GM21390 (cell line): ENCODE measurements at regions not wholly inside any gene's neighbourhood (a gene's known extent, or its start where the extent isn't known, plus 50 kb on each side); places are given as distances from the start of the nearest gene placed in this dataset.
"Not testable (repeated sequence)": the region's sequence is repeated elsewhere in the genome, so short reads cannot be mapped to it uniquely, and the experiment has no call there.

Experiments used
- ATAC-seq: cut with Tn5 transposase; IDR thresholded peaks from one replicate; pipeline ENCODE4 v1.9.1; 2021; ENCODE audit not compliant: unreplicated experiment

GRCh38 chr4:134906404-134907023 is 704.9 kb upstream of the PABPC4L start:
- ATAC-seq, result no peak

- no peak for ATAC-seq
These were observed 703.5 kb upstream of the PABPC4L start for GRCh38 chr4:134905061-134905460.

GRCh38 chr4:134888156-134888555 is 686.6 kb upstream of the PABPC4L start:
- ATAC-seq, result no peak

GRCh38 chr4:134885436-134885835 is 683.8 kb upstream of the PABPC4L start:
- no peak for ATAC-seq

GRCh38 chr4:134883831-134884449 is 682.4 kb upstream of the PABPC4L start:
- ATAC-seq, result no peak

- no peak for ATAC-seq
These were observed 677.4 kb upstream of the PABPC4L start for GRCh38 chr4:134879019-134879418.

GRCh38 chr4:134867027-134867426 is 665.4 kb upstream of the PABPC4L start:
- no peak for ATAC-seq

- ATAC-seq, result no peak
These were observed 664.1 kb upstream of the PABPC4L start for GRCh38 chr4:134865675-134866074.

GRCh38 chr4:134862116-134862515 is 660.5 kb upstream of the PABPC4L start:
- no peak for ATAC-seq

GRCh38 chr4:134848681-134849080 is 647.1 kb upstream of the PABPC4L start:
- no peak for ATAC-seq

- not testable (repeated sequence) for ATAC-seq
These were observed 629.2 kb upstream of the PABPC4L start for GRCh38 chr4:134830741-134831140.

- no peak for ATAC-seq
These were observed 611.0 kb upstream of the PABPC4L start for GRCh38 chr4:134812611-134813010.

- ATAC-seq, result no peak
These were observed 605.7 kb upstream of the PABPC4L start for GRCh38 chr4:134807231-134807745.

GRCh38 chr4:134798573-134798972 is 597.0 kb upstream of the PABPC4L start:
- no peak for ATAC-seq

GRCh38 chr4:134787315-134787714 is 585.7 kb upstream of the PABPC4L start:
- no peak for ATAC-seq

GRCh38 chr4:134780244-134780643 is 578.7 kb upstream of the PABPC4L start:
- ATAC-seq, result no peak

GRCh38 chr4:134777606-134778005 is 576.0 kb upstream of the PABPC4L start:
- no peak for ATAC-seq

GRCh38 chr4:134773497-134774000 is 572.0 kb upstream of the PABPC4L start:
- ATAC-seq, result no peak

GRCh38 chr4:134762053-134762452 is 560.5 kb upstream of the PABPC4L start:
- no peak for ATAC-seq

- no peak for ATAC-seq
These were observed 554.8 kb upstream of the PABPC4L start for GRCh38 chr4:134756421-134756820.

- ATAC-seq, result no peak
These were observed 552.9 kb upstream of the PABPC4L start for GRCh38 chr4:134754301-134755019.

GRCh38 chr4:134753390-134753789 is 551.8 kb upstream of the PABPC4L start:
- ATAC-seq, result no peak
